ENCODE measurements at regions not wholly inside any gene's neighbourhood (a gene's known extent, or its start where the extent isn't known, plus 50 kb on each side); places are given as distances from the start of the nearest gene placed in this dataset.

- TF ChIP-seq CTCF (IDR thresholded peaks at IDR 0.05) (no peak), POLR2A (IDR thresholded peaks at IDR 0.05) (no peak), POLR2AphosphoS5 (IDR thresholded peaks at IDR 0.05) (no peak), EP300 (IDR thresholded peaks at IDR 0.05) (no peak)
Observed at GRCh38 chr2:237012004-237012403, 73.7 kb upstream of the COPS8 start.
